SK-N-SH (cell line): ENCODE measurements at regions not wholly inside any gene's neighbourhood (a gene's known extent, or its start where the extent isn't known, plus 50 kb on each side); places are given as distances from the start of the nearest gene placed in this dataset.

Source experiments
- CHD2 ChIP-seq: fragments of 150-350 bp; IDR thresholded peaks from 2 replicates; pipeline ENCODE4 v1.6.1; 2018; ENCODE audit warnings: low read length; ENCODE audit not compliant: partially characterized antibody
- CTCF ChIP-seq: fragments of 200-600 bp; sonication (generic); IDR thresholded peaks from 2 replicates; pipeline ENCODE4 v1.6.1; 2017; ENCODE audit warnings: antibody characterized with exemption, mild to moderate bottlenecking, moderate library complexity
- GABPA ChIP-seq: IDR thresholded peaks from 2 replicates; pipeline ENCODE4 v1.4.0; 2012; ENCODE audit warnings: low read depth, mild to moderate bottlenecking
- POLR2AphosphoS5 ChIP-seq: IDR thresholded peaks from 2 replicates; pipeline ENCODE4 v1.6.1; 2012; ENCODE audit warnings: low read depth, low read length
- RCOR1 ChIP-seq: fragments of 150-350 bp; IDR thresholded peaks from 2 replicates; pipeline ENCODE4 v1.6.1; 2017; ENCODE audit warnings: antibody characterized with exemption, low read length
- REST ChIP-seq: IDR thresholded peaks from 2 replicates; pipeline ENCODE4 v1.6.1; 2012; ENCODE audit warnings: mild to moderate bottlenecking, low read depth, low read length, moderate library complexity
- SIN3A ChIP-seq: IDR thresholded peaks from 2 replicates; pipeline ENCODE4 v1.6.1; 2012; ENCODE audit warnings: low read depth, mild to moderate bottlenecking, low read length, moderate library complexity, borderline replicate concordance
- TCF12 ChIP-seq: IDR thresholded peaks from 2 replicates; pipeline ENCODE4 v1.4.0; 2012
- YY1 ChIP-seq: IDR thresholded peaks from 2 replicates; pipeline ENCODE4 v1.4.0; 2012; ENCODE audit warnings: low read depth, mild to moderate bottlenecking

- TF ChIP-seq CHD2 (no peak), SIN3A (no peak), REST (no peak), YY1 (no peak), CTCF (no peak), GABPA (no peak), TCF12 (no peak), RCOR1 (no peak), POLR2AphosphoS5 (no peak)
These were observed 157.2 kb upstream of the COL11A1 start for GRCh38 chr1:103265551-103265950.
